ENCODE measurements at regions not wholly inside any gene's neighbourhood (a gene's known extent, or its start where the extent isn't known, plus 50 kb on each side); places are given as distances from the start of the nearest gene placed in this dataset.

- Histone ChIP-seq H3K27ac (ENCODE audit: low read depth, low read length) (no peak overlapping the region), H3K4me1 (ENCODE audit: insufficient read depth, low read length) (no peaks in the 10 kb centered on the region), H3K4me3 (ENCODE audit: low read length) (no peak overlapping the region), H3K27me3 (ENCODE audit: insufficient read depth, low read length, poor library complexity, severe bottlenecking) (no peaks in the 10 kb centered on the region), H3K9me3 (ENCODE audit: low read length) (no peaks in the 10 kb centered on the region), H3K36me3 (ENCODE audit: insufficient read depth, low read length) (no peaks in the 10 kb centered on the region)
- Mint-ChIP-seq H3K9me3 (no peaks in the 10 kb centered on the region), H3K4me1 (no peaks in the 10 kb centered on the region), H3K27ac (no peak overlapping the region), H3K27me3 (peaks cover 4 to 5% of the 10 kb centered on the region in 2 donors), H3K36me3 (peaks cover 0 to 2% (median 0%) of the 10 kb centered on the region in 3 donors), H3K4me3 (no peak overlapping the region)
- DNase-seq: no peak
- CTCF ChIA-PET: interaction anchor here (2.0 kb wide), 1 partner anchor 10 kb away, joined by 4 read pairs; no protein-coding TSS in a partner anchor
- POLR2A ChIA-PET: no interaction called here
Observed at GRCh38 chr13:32880636-32881035, 135.6 kb upstream of the KL start.

GRCh38 chr13:32881074-32881776 is 135.0 kb upstream of the KL start:
- POLR2A ChIA-PET: no interaction called here
- Mint-ChIP-seq H3K9me3 (no peaks in the 10 kb centered on the region), H3K4me1 (no peaks in the 10 kb centered on the region), H3K36me3 (peaks cover 0 to 2% (median 0%) of the 10 kb centered on the region in 3 donors), H3K4me3 (no peak overlapping the region), H3K27ac (no peak overlapping the region), H3K27me3 (peaks cover 4 to 7% of the 10 kb centered on the region in 2 donors)
- H3K27me3 ChIP-seq (ENCODE audit: insufficient read depth, low read length, poor library complexity, severe bottlenecking): no peaks in the 10 kb centered on the region
- no peak overlapping the region for H3K4me3 ChIP-seq (ENCODE audit: low read length)
- no peaks in the 10 kb centered on the region for H3K4me1 ChIP-seq (ENCODE audit: insufficient read depth, low read length)
- CTCF ChIA-PET: interaction anchor here (2.0 kb wide), 1 partner anchor 9 kb away, joined by 4 read pairs; no protein-coding TSS in a partner anchor
- DNase-seq: no peak
- no peaks in the 10 kb centered on the region for H3K9me3 ChIP-seq (ENCODE audit: low read length)
- no peaks in the 10 kb centered on the region for H3K36me3 ChIP-seq (ENCODE audit: insufficient read depth, low read length)
- no peak overlapping the region for H3K27ac ChIP-seq (ENCODE audit: low read depth, low read length)

- Mint-ChIP-seq H3K36me3 (peaks cover 0 to 2% (median 0%) of the 10 kb centered on the region in 3 donors), H3K27me3 (peaks cover 4 to 7% of the 10 kb centered on the region in 2 donors), H3K9me3 (peaks cover 0 to 3% (median 0%) of the 10 kb centered on the region in 5 donors), H3K27ac (no peak overlapping the region), H3K4me1 (no peaks in the 10 kb centered on the region), H3K4me3 (no peak overlapping the region)
- CTCF ChIA-PET: interaction anchor here (2.0 kb wide), 1 partner anchor 9 kb away, joined by 4 read pairs; no protein-coding TSS in a partner anchor
- H3K36me3 ChIP-seq (ENCODE audit: insufficient read depth, low read length): no peaks in the 10 kb centered on the region
- no peak for DNase-seq
- H3K9me3 ChIP-seq (ENCODE audit: low read length): no peaks in the 10 kb centered on the region
- H3K27me3 ChIP-seq (ENCODE audit: insufficient read depth, low read length, poor library complexity, severe bottlenecking): no peaks in the 10 kb centered on the region
- H3K27ac ChIP-seq (ENCODE audit: low read depth, low read length): no peak overlapping the region
- H3K4me3 ChIP-seq (ENCODE audit: low read length): no peak overlapping the region
- no peaks in the 10 kb centered on the region for H3K4me1 ChIP-seq (ENCODE audit: insufficient read depth, low read length)
- POLR2A ChIA-PET: no interaction called here
Observed at GRCh38 chr13:32881777-32882145, 134.5 kb upstream of the KL start.

- Mint-ChIP-seq H3K9me3 (peaks cover 0 to 8% (median 5%) of the 10 kb centered on the region in 5 donors), H3K36me3 (peaks cover 0 to 2% (median 0%) of the 10 kb centered on the region in 3 donors), H3K27ac (no peak overlapping the region), H3K4me3 (no peak overlapping the region), H3K4me1 (no peaks in the 10 kb centered on the region), H3K27me3 (peaks cover 4 to 7% of the 10 kb centered on the region in 2 donors)
- POLR2A ChIA-PET: no interaction called here
- CTCF ChIA-PET: no interaction called here
- Histone ChIP-seq H3K27me3 (ENCODE audit: insufficient read depth, low read length, poor library complexity, severe bottlenecking) (no peaks in the 10 kb centered on the region), H3K36me3 (ENCODE audit: insufficient read depth, low read length) (no peaks in the 10 kb centered on the region), H3K4me3 (ENCODE audit: low read length) (no peak overlapping the region), H3K4me1 (ENCODE audit: insufficient read depth, low read length) (no peaks in the 10 kb centered on the region), H3K9me3 (ENCODE audit: low read length) (no peaks in the 10 kb centered on the region), H3K27ac (ENCODE audit: low read depth, low read length) (no peak overlapping the region)
- no peak for DNase-seq
Observed at GRCh38 chr13:32882691-32883090, 133.5 kb upstream of the KL start.

- H3K9me3 ChIP-seq (ENCODE audit: low read length): no peaks in the 10 kb centered on the region
- no peaks in the 10 kb centered on the region for H3K4me1 ChIP-seq (ENCODE audit: insufficient read depth, low read length)
- no peak for DNase-seq
- no peak overlapping the region for H3K27ac ChIP-seq (ENCODE audit: low read depth, low read length)
- Mint-ChIP-seq H3K4me3 (no peak overlapping the region), H3K27ac (no peak overlapping the region), H3K4me1 (no peaks in the 10 kb centered on the region), H3K27me3 (peaks cover 4 to 7% of the 10 kb centered on the region in 2 donors), H3K36me3 (peaks cover 0 to 2% (median 0%) of the 10 kb centered on the region in 3 donors), H3K9me3 (peaks cover 0 to 13% (median 10%) of the 10 kb centered on the region in 5 donors)
- POLR2A ChIA-PET: no interaction called here
- no peaks in the 10 kb centered on the region for H3K36me3 ChIP-seq (ENCODE audit: insufficient read depth, low read length)
- H3K4me3 ChIP-seq (ENCODE audit: low read length): no peak overlapping the region
- CTCF ChIA-PET: no interaction called here
- no peaks in the 10 kb centered on the region for H3K27me3 ChIP-seq (ENCODE audit: insufficient read depth, low read length, poor library complexity, severe bottlenecking)
Observed at GRCh38 chr13:32883474-32883873, 132.7 kb upstream of the KL start.

GRCh38 chr13:32887617-32888016 is 128.6 kb upstream of the KL start:
- Mint-ChIP-seq H3K27ac (no peak overlapping the region), H3K4me1 (no peaks in the 10 kb centered on the region), H3K36me3 (no peaks in the 10 kb centered on the region), H3K9me3 (peaks cover 0 to 13% (median 10%) of the 10 kb centered on the region in 5 donors), H3K4me3 (no peak overlapping the region), H3K27me3 (peaks cover 0 to 4% of the 10 kb centered on the region in 2 donors)
- H3K27me3 ChIP-seq (ENCODE audit: insufficient read depth, low read length, poor library complexity, severe bottlenecking): no peaks in the 10 kb centered on the region
- ChIA-PET POLR2A (no interaction called here), CTCF (no interaction called here)
- no peaks in the 10 kb centered on the region for H3K36me3 ChIP-seq (ENCODE audit: insufficient read depth, low read length)
- no peak for DNase-seq
- H3K9me3 ChIP-seq (ENCODE audit: low read length): no peaks in the 10 kb centered on the region
- H3K4me1 ChIP-seq (ENCODE audit: insufficient read depth, low read length): no peaks in the 10 kb centered on the region
- H3K4me3 ChIP-seq (ENCODE audit: low read length): no peak overlapping the region
- no peak overlapping the region for H3K27ac ChIP-seq (ENCODE audit: low read depth, low read length)

GRCh38 chr13:32889986-32890565 is 126.1 kb upstream of the KL start:
- H3K4me1 ChIP-seq (ENCODE audit: insufficient read depth, low read length): no peaks in the 10 kb centered on the region
- no peaks in the 10 kb centered on the region for H3K4me1 Mint-ChIP-seq
- no peaks in the 10 kb centered on the region for H3K36me3 ChIP-seq (ENCODE audit: insufficient read depth, low read length)
- H3K9me3 ChIP-seq (ENCODE audit: low read length): no peaks in the 10 kb centered on the region
- ChIA-PET CTCF (interaction anchor here (1.0 kb wide), 1 partner anchor 9 kb away, joined by 4 read pairs; no protein-coding TSS in a partner anchor), POLR2A (no interaction called here)
- H3K4me3 ChIP-seq (ENCODE audit: low read length): no peak overlapping the region
- H3K9me3 Mint-ChIP-seq: peaks cover 3 to 13% (median 10%) of the 10 kb centered on the region in 5 donors
- DNase-seq: no peak
- no peak overlapping the region for H3K27ac Mint-ChIP-seq
- H3K27me3 Mint-ChIP-seq: peaks cover 2 to 5% of the 10 kb centered on the region in 2 donors
- H3K27me3 ChIP-seq (ENCODE audit: insufficient read depth, low read length, poor library complexity, severe bottlenecking): no peaks in the 10 kb centered on the region
- no peaks in the 10 kb centered on the region for H3K36me3 Mint-ChIP-seq
- H3K27ac ChIP-seq (ENCODE audit: low read depth, low read length): no peak overlapping the region
- H3K4me3 Mint-ChIP-seq: no peak overlapping the region

- Mint-ChIP-seq H3K4me1 (no peaks in the 10 kb centered on the region), H3K4me3 (no peak overlapping the region), H3K36me3 (no peaks in the 10 kb centered on the region), H3K9me3 (peaks cover 0 to 3% (median under 1%) of the 10 kb centered on the region in 5 donors), H3K27ac (no peak overlapping the region), H3K27me3 (peaks cover 3 to 5% of the 10 kb centered on the region in 2 donors)
- Histone ChIP-seq H3K4me3 (ENCODE audit: low read length) (no peak overlapping the region), H3K4me1 (ENCODE audit: insufficient read depth, low read length) (no peaks in the 10 kb centered on the region), H3K36me3 (ENCODE audit: insufficient read depth, low read length) (no peaks in the 10 kb centered on the region), H3K9me3 (ENCODE audit: low read length) (no peaks in the 10 kb centered on the region), H3K27ac (ENCODE audit: low read depth, low read length) (no peak overlapping the region), H3K27me3 (ENCODE audit: insufficient read depth, low read length, poor library complexity, severe bottlenecking) (no peaks in the 10 kb centered on the region)
- ChIA-PET POLR2A (no interaction called here), CTCF (no interaction called here)
- DNase-seq: no peak
Observed at GRCh38 chr13:32893176-32893575, 123.0 kb upstream of the KL start.
